Activated CD4-positive, alpha-beta T cell treated with anti-CD3 and anti-CD28 coated beads for 36 hours (primary cell): ENCODE measurements at regions not wholly inside any gene's neighbourhood (a gene's known extent, or its start where the extent isn't known, plus 50 kb on each side); places are given as distances from the start of the nearest gene placed in this dataset.
A peak's percentile ranks its signal among the peaks of the same experiment; 100 is the strongest.
"Not testable (repeated sequence)": the region's sequence is repeated elsewhere in the genome, so short reads cannot be mapped to it uniquely, and the experiment has no call there.

Experiments used
- ATAC-seq: fragments of 200-7000 bp; cut with Tn5 transposase; one replicate; pipeline ENCODE4 v1.10.0; 2021; ENCODE audit warnings: mild to moderate bottlenecking, moderate library complexity
- CTCF ChIA-PET: fragments of 350-600 bp; sonication (Branson Sonifier 250); formaldehyde crosslinking; loops from one replicate; lab custom pipeline; 2021; ENCODE audit warnings: antibody characterized with exemption; lab: Charles Lee
- POLR2A ChIA-PET: fragments of 350-600 bp; sonication (Branson Sonifier 250); formaldehyde crosslinking; loops from one replicate; lab custom pipeline; 2021; ENCODE audit warnings: antibody characterized with exemption, inconsistent platforms; lab: Charles Lee
- DNase-seq: peaks from one replicate; pipeline ENCODE4 v3.0.0-alpha.2; 2020
- H3K27ac Mint-ChIP-seq: one replicate; pipeline ENCODE4 v1.8.0; 2021; ENCODE audit warnings: mixed read lengths
- H3K27me3 Mint-ChIP-seq: one replicate; pipeline ENCODE4 v1.8.0; 2021; ENCODE audit warnings: mixed read lengths
- H3K36me3 Mint-ChIP-seq: one replicate; pipeline ENCODE4 v1.8.0; 2021; ENCODE audit warnings: low read depth, mixed read lengths
- H3K4me1 Mint-ChIP-seq: one replicate; pipeline ENCODE4 v1.8.0; 2021; ENCODE audit warnings: mixed read lengths
- H3K4me3 Mint-ChIP-seq: one replicate; pipeline ENCODE4 v1.8.0; 2021; ENCODE audit warnings: mild to moderate bottlenecking, moderate library complexity, mixed read lengths
- H3K9me3 Mint-ChIP-seq: one replicate; pipeline ENCODE4 v1.8.0; 2021; ENCODE audit warnings: low read depth, mixed read lengths
- intact Hi-C, 2 experiments: fragments of 100-400 bp; cut with DNase I in 1 of 2; cut with micrococcal nuclease in 1 of 2; formaldehyde crosslinking; loops; one replicate each; pipeline versions ENCODE4 v1.14.2 to v1.15.1; 2022 to 2024; cut with DNase I, micrococcal nuclease

DNA sequence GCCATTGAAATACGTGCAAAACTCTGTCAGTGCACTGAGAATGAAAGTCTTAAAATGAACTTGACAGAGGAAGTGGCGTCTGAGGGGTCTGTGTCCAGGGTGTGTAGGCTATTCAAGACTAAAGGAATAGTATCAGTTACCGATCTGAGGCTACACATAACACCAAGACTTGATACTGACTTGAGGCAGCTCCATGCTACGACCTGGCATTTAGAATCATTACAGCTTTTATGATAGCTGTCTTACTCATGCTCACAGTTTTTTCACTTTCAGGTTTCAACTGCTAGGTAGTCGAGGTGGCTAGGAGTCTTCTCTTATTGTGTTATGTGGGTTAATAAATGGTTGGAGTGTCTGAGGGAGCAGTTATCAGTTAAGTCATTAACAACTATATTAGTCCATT is 92.8 kb upstream of the SLCO6A1 start:
- intact Hi-C loops, result no loop called here
- ChIA-PET CTCF (interaction anchor here (0.7 kb wide), 1 partner anchor 30 kb away, joined by 3 read pairs; no protein-coding TSS in a partner anchor), POLR2A (no interaction called here)
- H3K27ac Mint-ChIP-seq, result no peak overlapping the region
- H3K4me1 Mint-ChIP-seq, result peaks cover 23% of the 10 kb centered on the region
- DNase-seq (peak; percentile 12), ATAC-seq (peak; percentile 88)
- no peaks in the 10 kb centered on the region for H3K36me3 Mint-ChIP-seq
- H3K9me3 Mint-ChIP-seq, result peaks cover 4% of the 10 kb centered on the region
- no peak overlapping the region for H3K4me3 Mint-ChIP-seq
- peaks cover 7% of the 10 kb centered on the region for H3K27me3 Mint-ChIP-seq

DNA sequence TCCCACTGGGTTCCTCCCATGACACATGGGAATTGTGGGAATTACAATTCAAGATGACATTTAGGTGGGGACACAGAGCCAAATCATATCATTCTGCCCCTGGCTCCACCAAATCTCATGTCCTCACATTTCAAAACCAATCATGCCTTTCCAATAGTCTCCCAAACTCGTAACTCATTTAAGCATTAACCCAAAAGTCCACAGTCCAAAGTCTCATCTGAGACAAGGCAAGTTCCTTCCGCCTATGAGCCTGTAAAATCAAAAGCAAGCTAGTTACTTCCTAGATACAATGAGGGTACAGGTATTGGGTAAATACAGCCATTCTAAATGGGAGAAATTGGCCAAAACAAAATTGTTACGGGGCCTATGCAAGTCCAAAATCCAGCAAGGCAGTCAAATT is 93.8 kb upstream of the SLCO6A1 start:
- POLR2A ChIA-PET, ATAC-seq, H3K9me3 Mint-ChIP-seq, H3K36me3 Mint-ChIP-seq, DNase-seq, intact Hi-C loops, H3K4me3 Mint-ChIP-seq, H3K27me3 Mint-ChIP-seq, H3K27ac Mint-ChIP-seq: not testable (repeated sequence)
- CTCF ChIA-PET, result interaction anchor here (0.6 kb wide), 1 partner anchor 9 kb away, joined by 3 read pairs; no protein-coding TSS in a partner anchor
- H3K4me1 Mint-ChIP-seq, result peaks cover 27% of the 10 kb centered on the region

DNA sequence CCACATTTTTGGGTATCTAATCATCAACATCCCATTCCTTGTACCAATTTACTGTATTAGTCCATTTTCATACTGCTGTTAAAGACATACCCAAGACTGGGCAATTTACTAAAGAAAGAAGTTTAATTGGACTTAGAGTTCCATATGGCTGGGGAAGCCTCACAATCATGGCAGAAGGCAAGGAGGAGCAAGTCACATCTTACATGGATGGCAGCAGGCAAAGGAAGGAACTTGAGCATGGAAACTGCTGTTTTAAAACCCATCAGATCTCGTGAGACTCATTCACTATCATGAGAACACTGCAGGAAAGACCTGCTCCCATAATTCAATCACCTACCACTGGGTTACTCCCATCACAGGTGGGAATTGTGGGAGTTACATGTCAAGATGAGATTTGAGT is 95.4 kb upstream of the SLCO6A1 start:
- ChIA-PET CTCF (no interaction called here), POLR2A (no interaction called here)
- H3K9me3 Mint-ChIP-seq, result peaks cover 4% of the 10 kb centered on the region
- DNase-seq, result no peak
- H3K4me3 Mint-ChIP-seq, result no peak overlapping the region
- H3K27ac Mint-ChIP-seq, result no peak overlapping the region
- intact Hi-C loops, result no loop called here
- peaks cover 27% of the 10 kb centered on the region for H3K4me1 Mint-ChIP-seq
- ATAC-seq, result no peak
- peaks cover 7% of the 10 kb centered on the region for H3K27me3 Mint-ChIP-seq
- H3K36me3 Mint-ChIP-seq, result no peaks in the 10 kb centered on the region

DNA sequence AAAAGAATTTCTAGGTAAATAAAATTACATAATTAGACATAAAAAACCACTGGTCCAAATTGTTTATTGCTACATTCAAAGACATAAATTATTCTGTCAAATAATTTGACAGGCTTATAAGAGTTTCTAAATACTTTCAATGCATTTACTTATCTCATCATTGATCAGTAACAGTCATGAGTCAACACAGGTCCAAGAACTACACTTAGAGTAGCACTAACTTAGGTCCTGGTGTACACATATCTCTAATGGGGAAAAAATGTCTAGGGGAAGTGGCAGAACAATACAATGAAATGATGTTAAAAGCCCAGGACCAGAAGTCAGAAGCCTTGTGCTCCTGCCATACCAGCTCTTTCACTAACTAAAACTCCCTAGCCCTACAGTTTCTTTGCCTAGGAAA is 96.5 kb upstream of the SLCO6A1 start:
- Mint-ChIP-seq H3K27ac (no peak overlapping the region), H3K4me1 (peaks cover 27% of the 10 kb centered on the region), H3K4me3 (no peak overlapping the region), H3K9me3 (peaks cover 4% of the 10 kb centered on the region), H3K27me3 (peaks cover 10% of the 10 kb centered on the region), H3K36me3 (no peaks in the 10 kb centered on the region)
- DNase-seq, result no peak
- ChIA-PET CTCF (interaction anchor here (1.6 kb wide), 1 partner anchor 11 kb away, joined by 5 read pairs; no protein-coding TSS in a partner anchor), POLR2A (no interaction called here)
- intact Hi-C loops, result no loop called here
- no peak for ATAC-seq

DNA sequence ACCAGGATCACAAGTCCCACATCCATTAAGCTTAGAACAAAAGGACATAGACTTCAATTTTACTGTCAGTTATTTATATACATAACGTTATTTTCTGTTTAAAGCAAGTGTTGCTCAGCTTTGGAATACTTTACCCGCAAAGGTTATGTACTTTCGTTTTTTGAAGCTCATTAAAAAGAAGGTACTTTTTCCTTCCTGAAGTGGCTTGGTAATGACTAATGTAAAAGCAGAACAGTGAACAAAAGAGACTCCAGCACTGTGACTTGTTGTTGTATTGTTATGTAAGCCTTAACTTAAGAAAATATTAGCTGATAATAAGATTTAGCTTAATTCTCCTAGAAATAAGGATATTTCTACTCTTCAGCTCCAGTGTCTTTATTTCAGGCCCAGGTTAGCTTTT is 97.3 kb upstream of the SLCO6A1 start:
- ChIA-PET CTCF (interaction anchor here (0.8 to 1.6 kb wide), 2 partner anchors 10 to 11 kb away, joined by 3 to 5 read pairs; no protein-coding TSS in a partner anchor), POLR2A (no interaction called here)
- peaks cover 7% of the 10 kb centered on the region for H3K27me3 Mint-ChIP-seq
- no peaks in the 10 kb centered on the region for H3K36me3 Mint-ChIP-seq
- no peak overlapping the region for H3K4me3 Mint-ChIP-seq
- H3K4me1 Mint-ChIP-seq, result peaks cover 27% of the 10 kb centered on the region
- intact Hi-C loops, result no loop called here
- H3K27ac Mint-ChIP-seq, result no peak overlapping the region
- peaks cover 4% of the 10 kb centered on the region for H3K9me3 Mint-ChIP-seq
- DNase-seq (no peak), ATAC-seq (peak; percentile 56)

DNA sequence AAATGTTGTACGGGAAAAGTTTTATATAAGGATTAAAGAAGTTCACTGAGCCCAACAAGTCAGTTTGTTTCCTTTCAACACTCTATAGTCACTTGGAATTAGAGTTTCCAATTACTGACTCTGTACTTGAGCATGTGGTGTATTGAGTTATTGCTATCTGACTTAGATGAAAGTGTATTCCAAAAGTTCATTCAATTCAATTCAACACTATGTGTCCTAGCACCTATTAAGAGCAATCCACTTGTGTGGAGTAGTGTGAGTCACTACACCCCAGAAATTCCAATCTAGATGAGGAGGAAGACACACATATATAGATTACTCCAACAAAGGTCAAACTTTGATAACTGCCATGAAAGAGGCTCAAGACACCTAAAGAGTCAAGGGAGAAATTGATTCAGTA is 98.2 kb upstream of the SLCO6A1 start:
- Mint-ChIP-seq H3K4me1 (peaks cover 20% of the 10 kb centered on the region), H3K9me3 (peaks cover 4% of the 10 kb centered on the region), H3K27me3 (peaks cover 7% of the 10 kb centered on the region), H3K4me3 (no peak overlapping the region), H3K36me3 (no peaks in the 10 kb centered on the region), H3K27ac (no peak overlapping the region)
- POLR2A ChIA-PET, result no interaction called here
- intact Hi-C loops, result no loop called here
- DNase-seq (no peak), ATAC-seq (no peak)
- CTCF ChIA-PET, result no interaction called here

DNA sequence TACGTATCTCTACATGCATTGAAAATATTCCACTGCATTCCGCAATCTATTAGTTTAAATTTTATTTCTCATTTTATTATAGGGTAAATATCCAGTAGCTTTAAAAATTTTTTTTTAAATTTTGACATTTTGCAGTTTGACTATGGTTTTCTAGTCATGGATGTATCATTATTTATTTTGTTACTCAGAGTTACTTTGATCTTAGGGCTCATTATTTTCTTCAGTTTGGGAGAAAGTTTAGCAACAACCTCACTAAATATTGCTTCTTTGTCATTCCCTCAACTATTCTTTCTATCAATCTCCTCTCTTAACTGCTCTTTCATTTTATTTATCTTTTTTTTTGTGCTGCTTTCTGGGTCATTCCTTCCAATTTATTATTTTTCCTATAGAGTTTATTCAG is 100.5 kb upstream of the SLCO6A1 start:
- H3K9me3 Mint-ChIP-seq, result no peaks in the 10 kb centered on the region
- H3K4me1 Mint-ChIP-seq, result peaks cover 20% of the 10 kb centered on the region
- no peaks in the 10 kb centered on the region for H3K36me3 Mint-ChIP-seq
- intact Hi-C loops, result no loop called here
- peaks cover 5% of the 10 kb centered on the region for H3K27me3 Mint-ChIP-seq
- CTCF ChIA-PET, result no interaction called here
- no peak overlapping the region for H3K27ac Mint-ChIP-seq
- ATAC-seq (no peak), DNase-seq (no peak)
- POLR2A ChIA-PET, result no interaction called here
- H3K4me3 Mint-ChIP-seq, result no peak overlapping the region

DNA sequence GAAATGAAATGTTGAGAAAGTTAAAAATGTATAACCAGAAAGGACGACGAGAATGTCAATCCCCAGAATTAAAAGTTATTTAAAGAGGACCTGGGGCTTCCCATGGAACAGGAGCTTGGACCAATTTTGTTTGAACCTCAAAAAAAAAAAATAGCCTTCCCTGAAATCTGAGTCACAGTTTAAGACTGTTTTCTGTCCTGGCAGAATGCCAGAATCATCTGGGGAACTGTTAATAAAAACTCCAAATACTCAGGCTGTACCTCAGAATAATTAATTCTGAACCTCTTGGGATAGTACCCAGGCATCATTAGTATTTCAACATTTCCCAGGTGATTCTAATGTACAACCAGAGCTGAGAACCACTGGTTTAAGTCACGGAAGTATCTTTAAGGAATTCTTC is 102.2 kb upstream of the SLCO6A1 start:
- Mint-ChIP-seq H3K36me3 (no peaks in the 10 kb centered on the region), H3K4me1 (peaks cover 11% of the 10 kb centered on the region), H3K4me3 (no peak overlapping the region), H3K27ac (no peak overlapping the region), H3K9me3 (no peaks in the 10 kb centered on the region), H3K27me3 (peaks cover 5% of the 10 kb centered on the region)
- CTCF ChIA-PET, result no interaction called here
- intact Hi-C loops, result no loop called here
- POLR2A ChIA-PET, result no interaction called here
- no peak for DNase-seq
- ATAC-seq, result no peak

DNA sequence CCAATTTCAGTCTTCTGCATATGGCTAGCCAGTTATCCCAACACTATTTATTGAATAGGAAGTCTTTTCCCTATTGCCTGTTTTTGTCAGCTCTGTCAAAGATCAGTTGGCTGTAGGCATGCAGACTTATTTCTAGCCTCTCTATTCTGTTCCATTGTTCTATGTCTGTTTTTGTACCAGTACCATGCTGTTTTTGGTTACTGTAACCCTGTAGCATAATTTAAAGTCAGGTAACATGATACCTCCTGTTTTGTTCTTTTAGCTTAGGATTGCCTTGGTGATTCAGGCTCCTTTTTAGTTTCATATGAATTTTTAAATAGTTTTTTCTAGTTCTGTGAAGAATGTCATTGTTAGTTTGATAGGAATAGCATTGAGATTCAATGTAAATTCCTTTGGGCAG is 104.9 kb upstream of the SLCO6A1 start:
- DNase-seq (no peak), ATAC-seq (no peak)
- Mint-ChIP-seq H3K27me3 (peaks cover 8% of the 10 kb centered on the region), H3K36me3 (no peaks in the 10 kb centered on the region), H3K27ac (no peak overlapping the region), H3K9me3 (no peaks in the 10 kb centered on the region), H3K4me1 (no peaks in the 10 kb centered on the region), H3K4me3 (no peak overlapping the region)
- intact Hi-C loops, result no loop called here
- ChIA-PET POLR2A (no interaction called here), CTCF (interaction anchor here (1.0 kb wide), 1 partner anchor 78 kb away, joined by 5 read pairs; no protein-coding TSS in a partner anchor)

DNA sequence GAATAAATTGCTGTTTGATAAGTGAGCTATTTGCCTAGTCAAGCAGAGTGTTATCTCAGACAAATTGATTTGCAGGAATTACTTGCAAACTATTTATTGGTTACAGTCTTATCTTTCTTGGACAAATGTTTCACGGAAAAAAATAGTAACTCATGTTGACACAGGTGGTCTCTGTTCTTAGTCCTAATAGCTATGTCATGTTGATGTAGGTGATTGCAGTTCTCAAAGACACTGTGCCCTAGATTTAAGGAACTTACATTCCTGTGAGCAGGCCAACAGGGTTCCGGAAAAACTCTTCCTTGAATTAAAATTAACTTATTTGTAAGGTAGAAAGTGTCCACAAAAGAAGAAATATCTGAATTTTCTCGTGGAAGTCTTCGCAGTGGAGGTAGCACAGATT is 109.6 kb upstream of the SLCO6A1 start:
- ChIA-PET POLR2A (no interaction called here), CTCF (no interaction called here)
- Mint-ChIP-seq H3K4me3 (no peak overlapping the region), H3K36me3 (no peaks in the 10 kb centered on the region), H3K4me1 (no peaks in the 10 kb centered on the region), H3K27ac (no peak overlapping the region), H3K27me3 (peaks cover 5% of the 10 kb centered on the region), H3K9me3 (no peaks in the 10 kb centered on the region)
- intact Hi-C loops, result no loop called here
- DNase-seq, result no peak
- ATAC-seq, result no peak

DNA sequence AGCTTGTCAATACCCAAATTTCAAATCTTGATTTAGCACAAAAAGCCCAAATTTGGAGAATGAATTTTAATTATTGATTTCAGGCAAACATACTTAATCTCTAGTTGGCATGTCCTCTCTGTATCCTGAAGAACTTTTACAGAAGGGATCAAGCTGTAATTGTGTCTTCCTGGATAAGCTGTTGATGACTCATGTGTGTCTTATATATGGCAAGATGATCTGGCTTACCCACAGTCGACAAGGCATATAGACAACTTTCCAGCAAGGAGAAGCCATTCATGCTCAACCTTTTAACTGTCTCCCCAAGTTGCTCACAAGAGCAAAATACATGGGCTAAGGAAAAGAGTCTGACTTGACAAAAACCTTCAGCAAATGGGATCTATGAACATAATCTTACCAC is 112.5 kb upstream of the SLCO6A1 start:
- ATAC-seq (no peak), DNase-seq (no peak)
- intact Hi-C loops, result no loop called here
- H3K36me3 Mint-ChIP-seq, result no peaks in the 10 kb centered on the region
- ChIA-PET CTCF (interaction anchor here (1.2 kb wide), 1 partner anchor 49 kb away, joined by 5 read pairs; no protein-coding TSS in a partner anchor), POLR2A (no interaction called here)
- no peaks in the 10 kb centered on the region for H3K9me3 Mint-ChIP-seq
- H3K27ac Mint-ChIP-seq, result no peak overlapping the region
- H3K4me3 Mint-ChIP-seq, result no peak overlapping the region
- no peaks in the 10 kb centered on the region for H3K4me1 Mint-ChIP-seq
- H3K27me3 Mint-ChIP-seq, result peaks cover 7% of the 10 kb centered on the region

DNA sequence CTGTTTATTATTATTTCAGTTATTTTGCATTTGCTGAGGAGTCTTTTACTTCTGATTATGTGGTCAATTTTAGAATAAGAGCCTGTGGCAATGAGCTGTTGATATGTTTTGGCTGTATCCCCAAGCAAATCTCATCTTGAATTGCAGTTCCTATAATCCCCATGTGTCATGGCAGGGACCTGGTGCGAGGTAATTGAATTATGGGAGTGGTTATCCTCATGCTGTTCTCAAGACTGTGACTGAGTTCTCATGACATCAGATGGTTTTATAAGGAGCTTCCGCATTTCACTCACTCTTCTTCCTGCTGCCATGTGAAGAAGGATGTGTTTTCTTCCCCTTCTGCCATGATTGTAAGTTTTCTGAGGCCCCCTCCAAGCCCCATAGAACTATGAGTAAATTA is 114.9 kb upstream of the SLCO6A1 start:
- Mint-ChIP-seq H3K9me3 (no peaks in the 10 kb centered on the region), H3K4me1 (no peaks in the 10 kb centered on the region), H3K4me3 (no peak overlapping the region), H3K27me3 (peaks cover 6% of the 10 kb centered on the region), H3K36me3 (no peaks in the 10 kb centered on the region), H3K27ac (no peak overlapping the region)
- ATAC-seq, result no peak
- ChIA-PET CTCF (no interaction called here), POLR2A (no interaction called here)
- intact Hi-C loops, result no loop called here
- no peak for DNase-seq
